SK-N-SH (cell line): ENCODE measurements at regions not wholly inside any gene's neighbourhood (a gene's known extent, or its start where the extent isn't known, plus 50 kb on each side); places are given as distances from the start of the nearest gene placed in this dataset.

Source experiments
- CTCF ChIA-PET: fragments of 300-600, 350-600 bp; formaldehyde crosslinking; extraction: SDS; loops from one replicate; lab custom pipeline; 2021; lab: Yijun Ruan, JAX
- POLR2A ChIA-PET: fragments of 350-600 bp; sonication (Branson Sonifier 250); formaldehyde crosslinking; extraction: SDS; loops from one replicate; lab custom pipeline; 2020; ENCODE audit warnings: antibody characterized with exemption, inconsistent platforms; lab: Yijun Ruan, JAX
- DNase-seq: peaks from one replicate; pipeline ENCODE4 v3.0.0; 2012
- H2AFZ ChIP-seq: fragments of 200-600 bp; sonication (generic); 2 replicates; pipeline ENCODE4 v1.8.1; 2016; ENCODE audit warnings: antibody characterized with exemption, mild to moderate bottlenecking, low read depth
- H3F3A ChIP-seq: fragments of 200-600 bp; sonication (generic); replicated peaks from 2 replicates; pipeline ENCODE3; 2016; ENCODE audit warnings: antibody characterized with exemption, mild to moderate bottlenecking; ENCODE audit not compliant: insufficient read depth
- H3K27ac ChIP-seq, 2 experiments: fragments of 200-500 bp in 1 of 2; fragments of 200-600 bp in 1 of 2; sonication (Bioruptor generic) in 1 of 2; sonication (generic), shearing (Covaris generic) in 1 of 2; 2 replicates each; pipeline versions ENCODE4 v1.5.1 to v1.6.1; 2014 to 2016; ENCODE audit warnings: low read depth in 2 of 2, inconsistent platforms in 1 of 2, low read length in 1 of 2, mild to moderate bottlenecking in 1 of 2, mixed read lengths in 1 of 2
- H3K27me3 ChIP-seq: fragments of 200-600 bp; sonication (generic), shearing (Covaris generic); 2 replicates; pipeline ENCODE4 v1.6.1; 2016; ENCODE audit warnings: mixed run types; ENCODE audit not compliant: insufficient read depth
- H3K36me3 ChIP-seq, 2 experiments: fragments of 200-500 bp in 1 of 2; fragments of 200-600 bp in 1 of 2; sonication (Bioruptor generic) in 1 of 2; sonication (generic) in 1 of 2; replicated peaks in 1 of 2; 2 replicates each; pipeline versions ENCODE3 to v1.5.1; 2014 to 2016; ENCODE audit warnings: low read length in 1 of 2, mild to moderate bottlenecking in 1 of 2; ENCODE audit not compliant: insufficient read depth in 2 of 2, control insufficient read depth in 1 of 2
- H3K4me1 ChIP-seq, 2 experiments: fragments of 200-500 bp in 1 of 2; fragments of 200-600 bp in 1 of 2; sonication (Bioruptor generic) in 1 of 2; sonication (generic), shearing (Covaris generic) in 1 of 2; 2 replicates each; pipeline versions ENCODE4 v1.5.1 to v1.6.1; 2014 to 2016; ENCODE audit warnings: low read depth in 1 of 2, low read length in 1 of 2, mixed run types in 1 of 2; ENCODE audit not compliant: insufficient read depth in 2 of 2, control insufficient read depth in 1 of 2
- H3K4me2 ChIP-seq: fragments of 200-600 bp; sonication (generic), shearing (Covaris generic); 2 replicates; pipeline ENCODE4 v1.6.1; 2017; ENCODE audit warnings: mixed run types
- H3K4me3 ChIP-seq, 2 experiments: fragments of 200-500 bp in 1 of 2; fragments of 200-600 bp in 1 of 2; sonication (Bioruptor generic) in 1 of 2; sonication (generic), shearing (Covaris generic) in 1 of 2; 2 replicates each; pipeline versions ENCODE4 v1.5.1 to v1.8.1; 2014 to 2016; ENCODE audit warnings: low read depth in 2 of 2, inconsistent platforms in 1 of 2, low read length in 1 of 2, mild to moderate bottlenecking in 1 of 2, mixed read lengths in 1 of 2, moderate library complexity in 1 of 2
- H3K79me2 ChIP-seq: fragments of 200-600 bp; sonication (generic); 2 replicates; pipeline ENCODE4 v1.8.1; 2017; ENCODE audit warnings: mild to moderate bottlenecking; ENCODE audit not compliant: insufficient read depth
- H3K9ac ChIP-seq: fragments of 200-600 bp; sonication (generic); 2 replicates; pipeline ENCODE4 v1.6.1; 2017; ENCODE audit warnings: mixed run types
- H3K9me2 ChIP-seq: fragments of 200-600 bp; sonication (generic); 2 replicates; pipeline ENCODE4 v1.6.1; 2017; ENCODE audit warnings: mixed run types
- H3K9me3 ChIP-seq: fragments of 200-600 bp; sonication (generic); 2 replicates; pipeline ENCODE4 v1.6.1; 2017; ENCODE audit warnings: mixed run types, mild to moderate bottlenecking, moderate library complexity
- H4K20me1 ChIP-seq: fragments of 200-600 bp; sonication (generic); 2 replicates; pipeline ENCODE4 v1.6.1; 2017; ENCODE audit warnings: mild to moderate bottlenecking, mixed run types; ENCODE audit not compliant: insufficient read depth
- CTCF ChIP-seq: fragments of 200-600 bp; sonication (generic); IDR thresholded peaks from 2 replicates; pipeline ENCODE4 v1.6.1; 2017; ENCODE audit warnings: antibody characterized with exemption, mild to moderate bottlenecking, moderate library complexity
- FOSL2 ChIP-seq: IDR thresholded peaks from 2 replicates; pipeline ENCODE4 v1.4.0; 2012; ENCODE audit warnings: low read depth, mild to moderate bottlenecking, moderate library complexity, borderline replicate concordance
- FOXJ3 ChIP-seq: sonication (generic); formaldehyde crosslinking; IDR thresholded peaks from 2 replicates; pipeline ENCODE4 v1.5.1; 2020; ENCODE audit warnings: mild to moderate bottlenecking, missing genetic modification reagents
- FOXM1 ChIP-seq: IDR thresholded peaks from 2 replicates; pipeline ENCODE4 v1.4.0; 2012; ENCODE audit warnings: low read depth, mild to moderate bottlenecking
- GATA2 ChIP-seq: sonication (generic); formaldehyde crosslinking; IDR thresholded peaks from 2 replicates; pipeline ENCODE4 v1.5.0; 2020; ENCODE audit warnings: mild to moderate bottlenecking, missing genetic modification reagents
- MAX ChIP-seq: IDR thresholded peaks from 2 replicates; pipeline ENCODE4 v1.4.0; 2012; ENCODE audit warnings: low read depth
- MEF2A ChIP-seq: IDR thresholded peaks from 2 replicates; pipeline ENCODE4 v1.4.0; 2012; ENCODE audit warnings: low read depth, borderline replicate concordance
- MXI1 ChIP-seq: IDR thresholded peaks from 2 replicates; pipeline ENCODE4 v1.6.1; 2012; ENCODE audit warnings: mild to moderate bottlenecking, low read depth, low read length, improper control_type of control experiment
- NRF1 ChIP-seq: IDR thresholded peaks from 2 replicates; pipeline ENCODE4 v1.6.1; 2012; ENCODE audit warnings: low read depth, mild to moderate bottlenecking, low read length
- RAD21 ChIP-seq: IDR thresholded peaks from 2 replicates; pipeline ENCODE4 v1.6.1; 2012; ENCODE audit warnings: mild to moderate bottlenecking, low read length
- REST ChIP-seq: IDR thresholded peaks from 2 replicates; pipeline ENCODE4 v1.6.1; 2012; ENCODE audit warnings: mild to moderate bottlenecking, low read depth, low read length, moderate library complexity
- RFX5 ChIP-seq: IDR thresholded peaks from 2 replicates; pipeline ENCODE4 v1.6.1; 2012; ENCODE audit warnings: mild to moderate bottlenecking, improper control_type of control experiment, low read length
- RXRA ChIP-seq: IDR thresholded peaks from 2 replicates; pipeline ENCODE4 v1.4.0; 2012; ENCODE audit warnings: low read depth, mild to moderate bottlenecking, borderline replicate concordance
- SIN3A ChIP-seq: IDR thresholded peaks from 2 replicates; pipeline ENCODE4 v1.6.1; 2012; ENCODE audit warnings: low read depth, mild to moderate bottlenecking, low read length, moderate library complexity, borderline replicate concordance
- SMC3 ChIP-seq: IDR thresholded peaks from 2 replicates; pipeline ENCODE4 v1.6.1; 2012; ENCODE audit warnings: low read depth, low read length, improper control_type of control experiment
- TCF12 ChIP-seq: IDR thresholded peaks from 2 replicates; pipeline ENCODE4 v1.4.0; 2012
- TEAD4 ChIP-seq: IDR thresholded peaks from 2 replicates; pipeline ENCODE4 v1.4.0; 2012; ENCODE audit warnings: mild to moderate bottlenecking, borderline replicate concordance; ENCODE audit not compliant: insufficient read depth
- YY1 ChIP-seq: IDR thresholded peaks from 2 replicates; pipeline ENCODE4 v1.4.0; 2012; ENCODE audit warnings: low read depth, mild to moderate bottlenecking
- ZBTB33 ChIP-seq: IDR thresholded peaks from 2 replicates; pipeline ENCODE4 v1.4.0; 2012; ENCODE audit warnings: low read depth, borderline replicate concordance
- WGBS: methylation state at CpG from one replicate; pipeline ENCODE4 v1.1.6; 2017; ENCODE audit warnings: low lambda C conversion rate; 5-methylcytosine and 5-hydroxymethylcytosine counted together

GRCh38 chr20:39452583-39453340 is 490.6 kb downstream of the DHX35 start:
- CTCF ChIA-PET: no interaction called here

More at GRCh38 chr20:39452583-39453340, 490.6 kb downstream of the DHX35 start:
- Histone ChIP-seq H3K9me2 (no peaks in the 10 kb centered on the region), H3F3A (no peaks in the 10 kb centered on the region)
- no peak for TF ChIP-seq TCF12
- no peak for TF ChIP-seq MXI1
- no peak for TF ChIP-seq REST
- TF ChIP-seq YY1: no peak
- no peak for TF ChIP-seq SIN3A
- no peak for TF ChIP-seq RAD21
- TF ChIP-seq FOSL2: no peak
- TF ChIP-seq SMC3: no peak
- no peak for TF ChIP-seq RXRA
- no peak for TF ChIP-seq FOXM1
- no peak for TF ChIP-seq MAX
- TF ChIP-seq NRF1: no peak
- TF ChIP-seq ZBTB33: no peak
- TF ChIP-seq MEF2A: no peak
- TF ChIP-seq GATA2 (CRISPR knock-in tag): no peak
- TF ChIP-seq CTCF: no peak
- no peak for TF ChIP-seq TEAD4
- no peak for TF ChIP-seq FOXJ3 (CRISPR knock-in tag)
- no peak for TF ChIP-seq RFX5
- TF ChIP-seq, all 33 proteins: peak for 0
- Histone ChIP-seq H3K36me3 (no peaks in the 10 kb centered on the region), H3K9me3 (no peaks in the 10 kb centered on the region), H3K27ac (no peak overlapping the region), H3K27me3 (no peaks in the 10 kb centered on the region), H2AFZ (no peak overlapping the region), H3K4me2 (no peak overlapping the region), H3K4me1 (no peaks in the 10 kb centered on the region; a peak in 1 of 4 replicates), H4K20me1 (no peaks in the 10 kb centered on the region), H3K79me2 (no peaks in the 10 kb centered on the region), H3K4me3 (no peak overlapping the region), H3K9ac (no peak overlapping the region)
- POLR2A ChIA-PET: no interaction called here
- DNase-seq: no peak
- 9% methylated on average over 8 of the region's 8 CpGs for WGBS
